ENCODE measurements at regions not wholly inside any gene's neighbourhood (a gene's known extent, or its start where the extent isn't known, plus 50 kb on each side); places are given as distances from the start of the nearest gene placed in this dataset.

GRCh38 chr14:24694680-24695079, 60.7 kb upstream of the GZMB start:
- Histone ChIP-seq H3K4me2 (ENCODE audit: low read depth, low read length) (no peak overlapping the region), H3K9me1 (ENCODE audit: insufficient read depth, low read length) (no peaks in the 10 kb centered on the region), H2AK5ac (ENCODE audit: low read depth, low read length) (no peak overlapping the region), H3K18ac (ENCODE audit: low read depth, low read length) (no peak overlapping the region), H3K23ac (ENCODE audit: low read depth, low read length) (no peak overlapping the region), H3K79me1 (ENCODE audit: low read depth in 1 of 2, low read length in 2 of 2) (no peaks in the 10 kb centered on the region), H2BK5ac (ENCODE audit: low read depth, low read length, poor library complexity, severe bottlenecking) (no peak overlapping the region), H2BK20ac (ENCODE audit: low read depth, low read length) (no peak overlapping the region), H2BK120ac (ENCODE audit: low read depth, low read length) (no peak overlapping the region), H4K91ac (ENCODE audit: insufficient read depth, low read depth, low read length) (no peak overlapping the region), H3K4me3 (ENCODE audit: insufficient read depth, low read depth, low read length) (no peak overlapping the region), H3K56ac (ENCODE audit: extremely low read depth, insufficient read depth, low read length) (no peak overlapping the region), H3K36me3 (ENCODE audit: control insufficient read depth, insufficient read depth, low read length) (no peaks in the 10 kb centered on the region), H4K8ac (ENCODE audit: low read depth in 2 of 2, low read length in 2 of 2) (no peak overlapping the region), H2AK9ac (replicated peaks; ENCODE audit: low read depth, low read length, poor library complexity) (no peak overlapping the region), H3K14ac (replicated peaks; ENCODE audit: low read depth, low read length) (no peak overlapping the region), H3K4ac (ENCODE audit: low read depth, low read length) (no peak overlapping the region), H3K27me3 (ENCODE audit: control insufficient read depth, insufficient read depth, low read length) (no peaks in the 10 kb centered on the region), H3K27ac (ENCODE audit: insufficient read depth, low read length) (no peak overlapping the region), H3K9ac (ENCODE audit: low read depth, low read length) (no peak overlapping the region), H3K9me3 (ENCODE audit: control insufficient read depth, insufficient read depth, low read length) (no peaks in the 10 kb centered on the region; the same call in 1 of the 2 replicates), H4K5ac (ENCODE audit: low read depth, low read length) (no peak overlapping the region), H2BK15ac (ENCODE audit: low read depth, low read length) (no peak overlapping the region), H3K4me1 (ENCODE audit: control insufficient read depth, insufficient read depth, low read length) (no peaks in the 10 kb centered on the region), H2AFZ (replicated peaks; ENCODE audit: low read length, poor library complexity) (no peak overlapping the region), H4K20me1 (ENCODE audit: insufficient read depth, low read length) (no peaks in the 10 kb centered on the region)
- BruUV-seq (replicated peaks) = no TSS peak
- ChIA-PET CTCF (no interaction called here), POLR2A (ENCODE audit: unreplicated experiment) (no interaction called here)
- in situ Hi-C loops (cut with MboI; ENCODE audit: low sequenced_read_pairs) (no loop called here), intact Hi-C loops (cut with micrococcal nuclease) (no loop called here), dilution Hi-C loops (cut with HindIII; ENCODE audit: low sequenced_read_pairs, unreplicated experiment) (no loop called here)
- TF ChIP-seq MXI1 (IDR thresholded peaks at IDR 0.05; ENCODE audit: borderline replicate concordance, low read depth, low read length) (no peak), USF2 (IDR thresholded peaks at IDR 0.05; ENCODE audit: low read depth, low read length) (no peak), NFE2L2 (IDR thresholded peaks at IDR 0.05; ENCODE audit: low read depth, low read length) (no peak), CHD1 (IDR thresholded peaks at IDR 0.05; ENCODE audit: low read depth, low read length) (no peak), MAFK (IDR thresholded peaks at IDR 0.05; ENCODE audit: low read depth, low read length) (no peak), RAD21 (IDR thresholded peaks at IDR 0.05; ENCODE audit: low read length) (no peak), CEBPB (IDR thresholded peaks at IDR 0.05; ENCODE audit: low read depth, low read length) (no peak), CTCF (conservative IDR thresholded peaks at IDR 0.05; ENCODE audit: low read depth, low read length) (no peak), RCOR1 (IDR thresholded peaks at IDR 0.05; ENCODE audit: insufficient replicate concordance, low read length) (no peak)
- WGBS, 2 experiments (ENCODE audit: extremely low coverage in 2 of 2, insufficient read length in 1 of 2) = 20% methylated on average over 1 of the region's 3 CpGs; no CpG with 5 or more reads in 1 of the 2 experiments
- DNase-seq (no peak), ATAC-seq (ENCODE audit: low read depth) (no peak)

All from IMR-90 (cell line).